H54 (cell line): ENCODE measurements at regions not wholly inside any gene's neighbourhood (a gene's known extent, or its start where the extent isn't known, plus 50 kb on each side); places are given as distances from the start of the nearest gene placed in this dataset.

Experiments used
- DNase-seq: peaks from one replicate; pipeline ENCODE4 v3.0.0; 2011; ENCODE audit warnings: low spot score, mixed read lengths; ENCODE audit not compliant: insufficient read length
- FAIRE-seq: peaks from 3 replicates; lab custom pipeline; 2011; peaks lifted over from hg19 to GRCh38; lab: Jason Lieb, UNC
- POLR2A ChIP-seq: IDR thresholded peaks from 2 replicates; pipeline ENCODE4 v1.6.1; 2011; ENCODE audit warnings: low read depth, mild to moderate bottlenecking, low read length

GRCh38 chr3:140752499-140752898 lies 74.6 kb downstream of the TRIM42 start:
- FAIRE-seq (no peak), DNase-seq (no peak)
- no peak for TF ChIP-seq POLR2A

GRCh38 chr3:140753865-140754754 lies 76.2 kb downstream of the TRIM42 start:
- DNase-seq, result no peak
- FAIRE-seq, result no peak
- no peak for TF ChIP-seq POLR2A

- DNase-seq (no peak), FAIRE-seq (no peak)
- TF ChIP-seq POLR2A, result no peak
Observed at GRCh38 chr3:140754936-140755335, 77.1 kb downstream of the TRIM42 start.

DNA sequence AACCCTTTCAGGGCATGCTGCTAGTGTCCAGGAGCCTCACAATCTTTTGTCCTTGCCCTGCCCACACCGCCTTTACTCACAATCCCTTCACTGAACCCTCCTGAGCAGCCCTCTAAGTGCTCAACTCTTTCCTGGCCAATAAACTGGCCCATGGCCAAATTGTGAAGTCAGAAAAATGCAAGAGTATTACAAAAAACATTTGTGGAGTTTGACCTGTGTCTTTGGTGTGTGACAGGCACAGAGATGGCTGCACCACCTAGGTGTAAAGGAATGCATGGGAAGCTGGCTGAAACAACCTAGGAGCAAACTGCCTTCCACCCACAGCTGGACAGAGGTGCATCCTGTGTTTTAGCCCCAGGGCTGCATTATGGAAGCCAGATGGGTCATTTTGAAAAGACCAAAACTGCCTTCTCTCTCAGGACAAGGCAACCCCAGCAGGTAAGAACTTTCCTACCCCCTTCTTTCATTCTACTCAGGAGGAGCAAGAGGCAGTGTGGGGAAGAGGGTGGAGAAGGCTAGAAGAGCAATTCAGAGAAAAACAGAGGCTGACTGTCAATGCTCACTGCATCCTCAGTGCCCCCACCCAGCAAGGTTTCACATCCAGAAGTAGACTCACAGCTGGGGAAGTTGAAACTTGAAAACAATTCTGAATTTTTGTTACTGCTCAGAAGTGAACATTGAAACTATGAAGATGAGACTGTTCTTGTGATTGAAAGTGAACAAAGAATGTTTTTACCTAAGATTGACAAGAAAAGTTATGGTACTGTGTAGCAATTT lies 78.6 kb downstream of the TRIM42 start:
- DNase-seq (no peak), FAIRE-seq (no peak)
- TF ChIP-seq POLR2A, result no peak

DNA sequence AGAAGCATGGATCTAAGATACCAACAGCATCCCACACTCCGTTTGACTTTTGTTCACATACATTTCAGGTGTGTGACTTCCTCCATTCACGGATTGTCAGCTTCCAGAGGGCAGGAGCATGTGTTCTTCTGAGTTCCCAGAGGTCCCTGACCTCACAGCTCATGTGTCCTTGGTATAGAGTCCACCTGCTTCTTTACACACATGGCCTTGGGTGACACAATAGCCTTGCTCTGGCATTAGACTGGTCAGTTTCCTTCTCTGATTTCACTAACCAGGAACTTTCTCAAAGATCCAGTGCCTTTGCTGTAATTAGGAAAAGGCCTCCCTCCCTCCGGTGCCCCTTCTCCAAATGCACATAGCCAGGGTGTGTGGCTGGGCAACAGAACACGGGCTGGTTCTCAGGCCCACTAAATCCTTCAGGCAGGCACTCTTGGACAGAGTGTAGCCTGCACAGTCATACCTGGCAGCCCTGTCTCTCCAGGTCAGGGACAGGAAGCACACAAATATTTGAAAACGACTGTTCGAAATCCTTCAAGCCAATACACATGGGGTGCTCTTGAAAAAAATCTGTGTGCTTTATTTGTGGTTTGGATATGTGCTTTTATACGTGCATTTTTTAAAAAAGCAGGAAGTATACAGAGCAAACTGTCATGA lies 81.1 kb downstream of the TRIM42 start:
- DNase-seq (no peak), FAIRE-seq (no peak)
- no peak for TF ChIP-seq POLR2A

DNA sequence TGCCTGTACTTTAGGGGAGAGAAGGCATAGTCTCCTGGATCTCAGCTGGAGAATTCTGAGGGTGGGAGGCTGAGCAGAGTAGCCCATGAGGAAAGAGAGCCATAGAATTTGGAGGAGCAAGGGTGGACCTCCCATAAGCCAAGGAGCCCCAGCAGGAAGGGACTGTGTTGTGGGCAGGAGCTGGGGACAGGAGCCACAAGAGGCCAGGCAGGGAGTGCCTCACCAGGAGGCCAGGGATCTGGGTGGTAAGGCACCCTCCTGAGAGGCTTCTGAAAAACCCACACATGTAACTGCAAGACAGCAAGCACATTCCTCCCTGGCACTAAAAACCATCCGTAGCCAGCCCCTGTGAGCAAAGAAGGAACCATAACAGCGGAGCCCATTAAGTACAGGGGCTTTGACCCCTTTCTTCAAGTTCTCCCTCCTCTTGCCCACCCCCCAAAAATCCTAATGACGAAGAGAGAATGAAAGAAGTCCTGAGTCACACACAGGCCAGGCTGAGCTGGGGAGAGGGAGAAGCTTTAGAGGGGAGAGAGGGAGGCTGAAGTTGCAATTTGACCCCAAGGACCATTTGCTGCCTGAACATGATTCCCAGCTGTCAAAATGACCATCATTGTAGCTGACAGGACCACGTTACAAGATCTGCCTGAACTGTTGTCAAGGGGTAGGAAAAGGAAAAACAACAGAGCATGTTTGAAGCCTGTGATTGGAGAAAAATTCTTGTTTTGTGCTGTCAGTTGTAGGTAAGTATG lies 82.6 kb downstream of the TRIM42 start:
- DNase-seq, result no peak
- TF ChIP-seq POLR2A, result no peak
- no peak for FAIRE-seq

GRCh38 chr3:140761076-140761639 lies 83.3 kb downstream of the TRIM42 start:
- no peak for TF ChIP-seq POLR2A
- FAIRE-seq (no peak), DNase-seq (no peak)

GRCh38 chr3:140762746-140763145 lies 84.9 kb downstream of the TRIM42 start:
- no peak for TF ChIP-seq POLR2A
- DNase-seq, result no peak
- no peak for FAIRE-seq

GRCh38 chr3:140763532-140763931 lies 85.7 kb downstream of the TRIM42 start:
- no peak for TF ChIP-seq POLR2A
- FAIRE-seq, result no peak
- DNase-seq, result no peak

GRCh38 chr3:140765246-140765645 lies 87.4 kb downstream of the TRIM42 start:
- DNase-seq, result no peak
- TF ChIP-seq POLR2A, result no peak
- FAIRE-seq, result no peak

GRCh38 chr3:140766465-140766864 lies 88.6 kb downstream of the TRIM42 start:
- FAIRE-seq (no peak), DNase-seq (no peak)
- TF ChIP-seq POLR2A, result no peak

DNA sequence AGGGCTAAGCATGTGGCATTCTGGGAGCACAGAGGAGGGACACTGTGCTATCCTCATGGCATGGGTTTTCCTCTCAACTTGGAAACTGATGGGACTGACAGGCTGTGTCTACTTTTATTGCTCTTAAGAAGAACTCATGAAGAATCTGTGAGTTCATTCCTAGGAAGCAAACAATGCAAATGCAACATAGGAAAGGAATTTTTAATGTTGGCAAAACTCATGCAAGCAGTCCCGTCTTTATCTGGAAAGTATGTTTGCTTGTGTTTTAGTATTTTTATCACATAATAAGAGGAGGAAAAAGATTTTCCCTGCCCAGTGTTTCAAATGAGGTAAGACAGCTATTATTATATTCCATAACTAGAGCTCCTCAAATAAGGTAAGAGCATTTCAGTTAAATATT lies 89.7 kb downstream of the TRIM42 start:
- FAIRE-seq, result no peak
- DNase-seq, result no peak
- no peak for TF ChIP-seq POLR2A

DNA sequence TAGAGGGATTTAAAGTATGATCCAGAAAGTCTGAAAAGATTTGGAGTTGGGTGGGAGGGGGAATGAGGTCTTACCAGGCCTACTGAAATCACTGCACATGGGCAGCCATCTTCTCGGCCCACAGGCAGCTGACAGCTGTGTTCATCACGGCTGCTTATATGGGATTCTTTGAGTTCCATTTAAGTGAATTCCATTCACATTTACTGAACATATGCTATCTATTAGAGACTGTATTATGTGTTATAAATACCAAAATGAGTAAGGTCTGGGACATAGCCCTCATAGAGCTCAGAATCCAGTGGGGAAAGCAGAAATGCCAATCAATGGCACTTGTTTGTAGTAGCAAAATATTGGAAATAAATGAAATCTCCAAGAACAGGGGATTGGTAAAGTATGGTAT lies 91.1 kb downstream of the TRIM42 start:
- TF ChIP-seq POLR2A, result no peak
- DNase-seq (no peak), FAIRE-seq (no peak)
